ENCODE measurements at regions not wholly inside any gene's neighbourhood (a gene's known extent, or its start where the extent isn't known, plus 50 kb on each side); places are given as distances from the start of the nearest gene placed in this dataset.
"Not testable (repeated sequence)": the region's sequence is repeated elsewhere in the genome, so short reads cannot be mapped to it uniquely, and the experiment has no call there.

- H3K36me3 Mint-ChIP-seq, result no peaks in the 10 kb centered on the region
- ATAC-seq (replicated peaks) (no peak), DNase-seq (no peak)
- no peaks in the 10 kb centered on the region for H3K9me3 Mint-ChIP-seq
- H3K4me1 Mint-ChIP-seq, result no peaks in the 10 kb centered on the region
- no peaks in the 10 kb centered on the region for H3K27me3 Mint-ChIP-seq
- H3K4me3 Mint-ChIP-seq, result no peak overlapping the region
- H3K27ac Mint-ChIP-seq, result no peak overlapping the region
These were observed 118.4 kb downstream of the PLK2 start for GRCh38 chr5:58341476-58341875.

DNA sequence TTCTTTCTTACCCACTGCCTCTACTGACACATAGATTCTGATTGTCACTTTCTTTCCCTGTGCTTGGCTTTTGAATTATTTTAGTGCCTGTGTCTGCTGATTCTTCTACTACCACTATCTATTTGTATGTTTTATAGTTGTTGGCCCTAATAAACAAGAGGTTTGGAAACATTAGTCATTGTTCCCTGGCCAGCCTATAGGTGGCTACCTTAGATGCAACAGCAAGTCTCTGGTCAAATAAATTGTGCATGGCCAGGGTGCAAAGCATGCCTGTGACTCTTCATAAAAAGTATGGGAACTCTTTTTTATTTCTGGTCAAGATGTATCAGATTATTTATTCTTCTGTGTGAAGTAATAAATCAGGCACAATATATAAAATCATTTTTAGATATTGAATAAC lies 124.4 kb downstream of the PLK2 start:
- Mint-ChIP-seq H3K9me3 (peaks cover 0 to 2% of the 10 kb centered on the region in 2 donors), H3K4me1 (no peaks in the 10 kb centered on the region), H3K27me3 (peaks cover 0 to 8% of the 10 kb centered on the region in 2 donors), H3K4me3 (no peak overlapping the region), H3K36me3 (no peaks in the 10 kb centered on the region), H3K27ac (no peak overlapping the region)
- DNase-seq (no peak), ATAC-seq (replicated peaks) (no peak)

DNA sequence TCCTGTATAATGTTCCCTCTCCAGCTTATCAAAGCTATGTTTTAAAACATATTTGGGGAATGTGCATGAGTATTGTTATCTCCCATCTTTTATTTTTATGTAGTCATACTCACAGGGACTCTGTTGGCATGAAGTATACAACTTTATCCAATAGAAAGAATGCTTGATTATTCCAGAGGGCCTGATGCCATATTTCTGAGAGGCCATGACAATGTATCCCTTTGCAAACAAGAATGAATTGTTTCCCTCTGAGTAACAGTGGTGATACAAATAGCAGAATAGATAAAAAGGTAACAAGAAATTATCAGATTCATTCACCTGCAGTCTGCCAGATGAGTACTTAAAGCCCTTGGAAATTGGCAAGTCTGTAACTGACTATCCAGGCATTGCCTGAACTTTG lies 125.9 kb downstream of the PLK2 start:
- no peak overlapping the region for H3K4me3 Mint-ChIP-seq
- H3K4me1 Mint-ChIP-seq, result no peaks in the 10 kb centered on the region
- DNase-seq (no peak), ATAC-seq (replicated peaks) (no peak)
- peaks cover 0 to 2% of the 10 kb centered on the region in 2 donors for H3K9me3 Mint-ChIP-seq
- H3K27ac Mint-ChIP-seq, result no peak overlapping the region
- H3K36me3 Mint-ChIP-seq, result no peaks in the 10 kb centered on the region
- H3K27me3 Mint-ChIP-seq, result peaks cover 0 to 8% of the 10 kb centered on the region in 2 donors

- no peaks in the 10 kb centered on the region for H3K36me3 Mint-ChIP-seq
- ATAC-seq (replicated peaks), result no peak
- peaks cover 0 to 8% of the 10 kb centered on the region in 2 donors for H3K27me3 Mint-ChIP-seq
- DNase-seq, result no peak
- H3K4me1 Mint-ChIP-seq, result no peaks in the 10 kb centered on the region
- H3K9me3 Mint-ChIP-seq, result peaks cover 0 to 2% of the 10 kb centered on the region in 2 donors
- no peak overlapping the region for H3K27ac Mint-ChIP-seq
- no peak overlapping the region for H3K4me3 Mint-ChIP-seq
These were observed 129.1 kb downstream of the PLK2 start for GRCh38 chr5:58330781-58331180.

DNA sequence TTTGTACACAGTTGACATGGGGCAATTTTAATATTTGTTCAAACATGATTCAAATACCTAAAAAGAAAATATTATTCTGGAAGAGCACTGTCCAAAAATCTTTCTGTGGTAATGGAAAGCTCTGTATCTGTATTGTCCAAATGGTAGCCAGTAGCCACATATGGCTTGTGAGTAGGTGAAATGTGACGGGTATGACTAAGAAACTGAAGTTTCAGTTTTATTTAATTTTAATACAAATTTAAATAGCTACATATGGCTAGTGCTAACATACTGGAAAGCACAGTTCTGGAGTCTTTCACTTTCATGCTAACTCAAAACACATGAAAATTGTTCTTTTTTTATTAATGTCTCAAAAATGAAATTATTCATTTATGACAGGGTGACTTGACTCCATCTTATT lies 132.6 kb downstream of the PLK2 start:
- Mint-ChIP-seq H3K4me1 (no peaks in the 10 kb centered on the region), H3K27me3 (no peaks in the 10 kb centered on the region), H3K4me3 (no peak overlapping the region), H3K27ac (no peak overlapping the region), H3K9me3 (no peaks in the 10 kb centered on the region), H3K36me3 (no peaks in the 10 kb centered on the region)
- ATAC-seq (replicated peaks), result no peak
- DNase-seq, result no peak

DNA sequence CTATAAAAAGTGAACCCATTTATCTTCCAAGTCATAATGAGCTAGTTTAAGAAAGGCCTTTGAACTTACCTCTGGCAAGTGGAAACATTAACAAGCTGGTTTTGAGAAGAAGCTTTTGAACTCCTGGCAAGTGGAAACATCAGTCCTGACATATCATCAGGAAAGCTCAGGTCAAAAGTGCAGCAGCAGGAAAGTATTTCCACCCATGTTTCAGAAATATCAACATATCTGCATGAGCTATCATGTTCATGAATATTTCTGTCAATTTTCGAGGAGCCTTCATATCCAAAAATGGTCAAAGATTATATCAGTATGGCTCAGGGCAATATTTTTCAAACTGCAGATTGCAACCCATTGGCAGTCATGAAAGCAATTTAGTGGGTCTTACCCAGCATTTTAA lies 133.9 kb downstream of the PLK2 start:
- Mint-ChIP-seq H3K27ac (no peak overlapping the region), H3K9me3 (no peaks in the 10 kb centered on the region), H3K4me1 (no peaks in the 10 kb centered on the region), H3K4me3 (no peak overlapping the region), H3K27me3 (peaks cover 0 to 6% of the 10 kb centered on the region in 2 donors), H3K36me3 (no peaks in the 10 kb centered on the region)
- no peak for ATAC-seq (replicated peaks)
- DNase-seq, result no peak

DNA sequence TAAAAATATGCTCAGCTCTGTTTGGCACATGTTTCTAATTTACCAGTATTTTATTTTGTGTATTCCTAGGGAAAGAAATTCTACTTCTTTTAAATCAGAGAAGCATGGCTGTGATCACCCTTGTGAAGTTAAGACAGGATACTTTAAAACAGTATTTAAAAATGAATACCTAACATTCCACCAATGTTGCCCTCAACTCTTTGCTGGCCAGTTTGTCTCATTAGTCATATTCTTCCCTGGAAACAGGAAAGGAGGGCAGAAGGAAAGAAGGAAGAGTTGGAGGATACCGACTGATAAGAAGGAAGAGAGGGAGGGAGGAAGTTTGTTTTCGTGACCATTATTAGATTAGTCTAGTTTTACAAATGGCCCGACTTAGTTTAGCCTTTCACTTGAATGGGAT lies 137.4 kb downstream of the PLK2 start:
- Mint-ChIP-seq H3K36me3 (no peaks in the 10 kb centered on the region), H3K27me3 (peaks cover 0 to 9% of the 10 kb centered on the region in 2 donors), H3K27ac (no peak overlapping the region), H3K4me1 (no peaks in the 10 kb centered on the region), H3K4me3 (no peak overlapping the region), H3K9me3 (no peaks in the 10 kb centered on the region)
- ATAC-seq (replicated peaks) (no peak), DNase-seq (no peak)

DNA sequence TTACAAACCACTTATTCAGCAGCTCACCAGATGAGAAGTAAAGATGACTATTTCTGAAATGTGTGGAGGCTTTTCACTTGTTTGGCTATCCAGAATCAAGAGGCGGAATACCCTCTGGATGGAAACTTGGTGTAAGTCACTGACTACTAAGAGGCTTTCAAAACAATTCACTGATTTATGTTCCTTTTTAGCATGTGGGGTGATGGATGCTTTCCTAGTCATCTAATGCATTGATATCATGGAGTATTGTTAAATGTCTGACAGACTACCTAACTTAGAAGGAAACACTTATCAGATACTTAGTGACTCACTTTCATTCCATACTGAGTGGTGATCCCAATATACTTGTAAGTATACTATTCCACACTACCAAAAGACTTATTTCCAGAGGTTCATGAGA lies 141.4 kb downstream of the PLK2 start:
- Mint-ChIP-seq H3K4me3 (no peak overlapping the region), H3K36me3 (no peaks in the 10 kb centered on the region), H3K9me3 (no peaks in the 10 kb centered on the region), H3K27ac (no peak overlapping the region), H3K4me1 (no peaks in the 10 kb centered on the region), H3K27me3 (peaks cover 0 to 9% of the 10 kb centered on the region in 2 donors)
- no peak for ATAC-seq (replicated peaks)
- DNase-seq, result no peak

GRCh38 chr5:58317808-58318207 lies 142.1 kb downstream of the PLK2 start:
- H3K36me3 Mint-ChIP-seq, result no peaks in the 10 kb centered on the region
- no peak overlapping the region for H3K4me3 Mint-ChIP-seq
- H3K27ac Mint-ChIP-seq, result no peak overlapping the region
- H3K4me1 Mint-ChIP-seq, result no peaks in the 10 kb centered on the region
- DNase-seq (no peak), ATAC-seq (replicated peaks) (no peak)
- H3K9me3 Mint-ChIP-seq, result no peaks in the 10 kb centered on the region
- H3K27me3 Mint-ChIP-seq, result peaks cover 0 to 9% of the 10 kb centered on the region in 2 donors

GRCh38 chr5:58317009-58317408 lies 142.9 kb downstream of the PLK2 start:
- no peaks in the 10 kb centered on the region for H3K4me1 Mint-ChIP-seq
- H3K4me3 Mint-ChIP-seq, result no peak overlapping the region
- no peaks in the 10 kb centered on the region for H3K9me3 Mint-ChIP-seq
- ATAC-seq (replicated peaks), result no peak
- H3K36me3 Mint-ChIP-seq, result no peaks in the 10 kb centered on the region
- H3K27ac Mint-ChIP-seq, result no peak overlapping the region
- DNase-seq, result no peak
- peaks cover 0 to 9% of the 10 kb centered on the region in 2 donors for H3K27me3 Mint-ChIP-seq

- Mint-ChIP-seq H3K27ac (no peak overlapping the region), H3K4me3 (no peak overlapping the region), H3K27me3 (peaks cover 0 to 4% of the 10 kb centered on the region in 2 donors), H3K9me3 (no peaks in the 10 kb centered on the region), H3K36me3 (no peaks in the 10 kb centered on the region), H3K4me1 (no peaks in the 10 kb centered on the region)
- no peak for DNase-seq
- ATAC-seq (replicated peaks), result no peak
These were observed 144.1 kb downstream of the PLK2 start for GRCh38 chr5:58315794-58316193.

DNA sequence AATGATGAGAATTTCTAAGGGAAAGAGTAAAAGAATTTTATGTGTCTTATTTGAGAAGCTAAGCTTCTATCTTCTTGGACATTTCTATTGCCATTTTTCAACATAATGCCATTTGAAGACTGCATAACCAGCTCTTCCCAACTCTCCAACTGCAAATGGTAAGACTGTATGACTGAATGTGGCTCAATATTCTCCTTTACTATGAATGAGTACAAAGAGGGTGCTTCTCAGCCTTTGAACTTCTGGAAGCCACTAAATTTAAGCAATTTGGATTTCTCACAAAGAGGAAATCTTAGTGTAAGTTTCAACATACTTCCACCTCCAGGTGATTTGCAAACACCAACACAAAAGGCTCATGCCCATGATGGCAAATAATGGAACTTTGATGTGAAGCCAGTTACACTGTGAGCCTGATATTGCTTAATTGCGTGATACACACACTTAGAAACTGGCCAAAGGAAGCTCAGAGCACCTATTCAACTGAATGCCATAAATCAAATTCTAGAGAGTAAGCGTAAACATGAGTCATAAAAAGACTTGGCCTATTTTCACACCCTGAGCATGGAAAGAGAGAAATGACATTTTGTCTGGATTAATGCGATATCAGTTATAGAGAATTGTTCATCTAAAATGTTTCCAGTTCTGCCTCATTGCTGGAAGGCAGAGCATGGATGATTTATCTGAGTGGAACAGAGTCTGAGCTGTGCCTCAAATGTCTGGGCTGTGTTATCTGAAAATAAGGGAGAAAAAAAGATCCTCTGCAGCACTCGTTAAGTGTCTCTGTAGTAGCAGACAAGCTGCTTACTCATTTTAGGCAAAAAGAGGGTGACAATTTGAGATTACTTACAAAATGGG lies 145.3 kb downstream of the PLK2 start:
- DNase-seq, result no peak
- Mint-ChIP-seq H3K4me1 (no peaks in the 10 kb centered on the region), H3K27ac (no peak overlapping the region), H3K4me3 (no peak overlapping the region), H3K9me3 (no peaks in the 10 kb centered on the region), H3K36me3 (no peaks in the 10 kb centered on the region), H3K27me3 (no peaks in the 10 kb centered on the region)
- no peak for ATAC-seq (replicated peaks)

GRCh38 chr5:58312299-58312698 lies 147.6 kb downstream of the PLK2 start:
- no peak for ATAC-seq (replicated peaks)
- no peaks in the 10 kb centered on the region for H3K9me3 Mint-ChIP-seq
- H3K27me3 Mint-ChIP-seq, result no peaks in the 10 kb centered on the region
- no peak overlapping the region for H3K27ac Mint-ChIP-seq
- no peaks in the 10 kb centered on the region for H3K36me3 Mint-ChIP-seq
- no peak overlapping the region for H3K4me3 Mint-ChIP-seq
- H3K4me1 Mint-ChIP-seq, result no peaks in the 10 kb centered on the region
- no peak for DNase-seq

DNA sequence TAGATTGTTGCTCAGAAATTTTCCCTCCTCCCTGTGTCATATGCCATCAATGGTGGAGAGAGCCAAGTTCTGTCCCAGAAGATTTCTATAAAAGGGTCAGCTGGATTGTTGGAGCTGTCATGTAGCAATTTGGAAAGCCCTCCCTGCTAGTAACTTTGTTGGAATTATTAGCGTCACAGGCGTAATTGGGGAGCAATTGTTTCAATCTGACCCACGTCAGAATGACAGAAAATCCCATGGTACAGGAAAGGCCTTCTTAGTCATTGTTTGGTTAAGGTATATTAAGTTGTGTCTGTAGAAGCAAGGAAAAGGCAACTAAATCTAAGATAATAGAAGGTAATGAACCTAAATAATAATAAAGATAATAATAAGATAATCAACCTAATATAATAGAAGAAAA lies 148.4 kb downstream of the PLK2 start:
- Mint-ChIP-seq H3K9me3 (no peaks in the 10 kb centered on the region), H3K27ac (no peak overlapping the region), H3K4me1 (no peaks in the 10 kb centered on the region), H3K4me3 (no peak overlapping the region), H3K36me3 (no peaks in the 10 kb centered on the region), H3K27me3 (no peaks in the 10 kb centered on the region)
- DNase-seq (no peak), ATAC-seq (replicated peaks) (no peak)

- H3K4me3 Mint-ChIP-seq; ATAC-seq (replicated peaks); H3K27me3 Mint-ChIP-seq; H3K36me3 Mint-ChIP-seq; H3K9me3 Mint-ChIP-seq; H3K4me1 Mint-ChIP-seq; DNase-seq; H3K27ac Mint-ChIP-seq: not testable (repeated sequence)
These were observed 151.5 kb downstream of the PLK2 start for GRCh38 chr5:58308384-58308783.
